ENCODE measurements at regions not wholly inside any gene's neighbourhood (a gene's known extent, or its start where the extent isn't known, plus 50 kb on each side); places are given as distances from the start of the nearest gene placed in this dataset.

GRCh38 chr11:120061036-120061760 lies 76.7 kb downstream of the TRIM29 start:
- DNase-seq = no peak

GRCh38 chr11:120060512-120060911 lies 77.4 kb downstream of the TRIM29 start:
- DNase-seq = no peak

DNA sequence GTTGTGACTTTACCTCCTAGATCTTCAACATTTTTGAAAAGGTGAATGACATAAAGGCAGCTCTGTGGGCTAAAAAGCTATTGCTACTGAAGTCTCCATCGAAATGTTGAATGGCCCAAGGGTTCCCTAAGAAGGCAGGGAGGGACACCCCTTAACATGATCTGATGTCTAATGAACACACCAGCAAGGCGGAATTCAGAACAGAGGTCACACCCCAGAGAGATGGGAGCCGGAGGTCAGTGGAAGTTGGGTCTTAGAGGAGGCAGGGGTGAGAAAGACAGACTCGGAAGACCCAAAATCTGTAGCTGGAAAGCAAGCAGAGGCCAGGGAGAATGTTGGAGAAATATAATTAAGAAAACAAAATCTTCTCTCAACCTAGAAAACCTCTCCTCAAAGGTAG lies 79.0 kb downstream of the TRIM29 start:
- DNase-seq = no peak

GRCh38 chr11:120057595-120058581 lies 80.0 kb downstream of the TRIM29 start:
- peak; percentile 31 for DNase-seq

GRCh38 chr11:120057028-120057330 lies 80.9 kb downstream of the TRIM29 start:
- DNase-seq = no peak

DNA sequence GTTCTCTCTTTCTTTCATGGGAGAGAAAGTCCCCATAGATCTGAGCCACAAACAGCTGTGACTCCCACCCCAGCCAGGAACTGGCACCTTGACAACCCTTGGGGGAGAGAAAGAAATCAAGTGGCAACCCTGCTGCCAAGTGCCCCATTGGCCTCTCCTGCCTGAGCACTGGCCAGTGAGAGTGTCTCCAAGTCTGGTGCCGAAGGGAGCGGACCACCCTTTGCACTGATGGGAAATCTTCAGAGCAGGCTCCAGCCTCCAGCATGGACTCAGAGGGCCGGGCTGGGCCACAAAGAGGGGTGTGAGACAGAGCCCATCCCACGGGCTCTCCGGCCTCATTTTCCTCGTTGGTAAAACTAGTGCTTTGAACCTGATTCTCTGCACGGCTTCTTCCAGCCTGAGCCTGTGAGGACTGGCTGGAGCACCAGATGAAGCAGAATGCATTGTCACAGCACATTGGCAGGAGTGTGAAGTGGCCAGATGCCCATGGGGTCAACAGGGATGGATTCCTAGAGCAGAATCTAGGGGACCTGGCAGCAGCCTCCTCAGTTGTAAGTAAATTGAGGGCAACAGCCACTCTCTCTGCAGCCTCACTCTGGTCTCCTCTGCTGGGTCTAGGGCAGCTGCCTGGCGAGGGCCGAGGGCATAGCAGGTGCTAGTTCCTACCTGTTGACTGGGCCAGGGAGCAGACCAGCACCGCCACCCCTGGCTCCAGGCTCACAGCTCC lies 81.4 kb downstream of the TRIM29 start:
- no peak for DNase-seq

- no peak for DNase-seq
Observed at GRCh38 chr11:120055646-120056045, 82.3 kb downstream of the TRIM29 start.

GRCh38 chr11:120054753-120055045 lies 83.2 kb downstream of the TRIM29 start:
- DNase-seq = no peak

GRCh38 chr11:120054016-120054752 lies 83.7 kb downstream of the TRIM29 start:
- DNase-seq = no peak

DNA sequence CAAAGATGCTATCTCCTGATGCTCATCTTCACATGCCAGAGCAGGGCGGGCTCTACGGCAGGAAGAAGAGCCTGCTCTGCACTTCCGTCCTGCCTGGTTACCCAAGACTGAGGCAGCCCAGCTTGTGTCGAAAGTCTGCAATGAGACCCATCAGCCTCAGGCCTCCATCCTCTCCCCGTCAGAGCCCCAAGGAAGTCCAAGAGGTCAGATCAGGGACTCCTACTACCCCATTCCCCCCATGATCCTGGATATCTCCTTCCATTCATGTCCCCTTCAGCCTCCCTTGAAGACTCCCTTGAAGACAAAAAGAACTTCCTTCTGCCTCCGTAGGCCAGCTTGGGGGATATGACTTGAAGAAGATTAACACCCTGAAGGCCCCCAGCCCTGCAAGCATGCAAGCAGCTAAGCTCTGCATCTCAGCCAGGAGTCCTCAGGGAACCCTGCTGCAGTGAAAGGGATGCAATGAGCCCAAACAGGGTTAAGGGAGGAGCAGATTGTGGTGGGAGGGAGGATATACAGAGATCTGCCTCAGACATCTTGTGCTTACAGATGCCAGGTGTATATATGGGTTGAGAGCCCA lies 85.6 kb downstream of the TRIM29 start:
- no peak for DNase-seq

DNA sequence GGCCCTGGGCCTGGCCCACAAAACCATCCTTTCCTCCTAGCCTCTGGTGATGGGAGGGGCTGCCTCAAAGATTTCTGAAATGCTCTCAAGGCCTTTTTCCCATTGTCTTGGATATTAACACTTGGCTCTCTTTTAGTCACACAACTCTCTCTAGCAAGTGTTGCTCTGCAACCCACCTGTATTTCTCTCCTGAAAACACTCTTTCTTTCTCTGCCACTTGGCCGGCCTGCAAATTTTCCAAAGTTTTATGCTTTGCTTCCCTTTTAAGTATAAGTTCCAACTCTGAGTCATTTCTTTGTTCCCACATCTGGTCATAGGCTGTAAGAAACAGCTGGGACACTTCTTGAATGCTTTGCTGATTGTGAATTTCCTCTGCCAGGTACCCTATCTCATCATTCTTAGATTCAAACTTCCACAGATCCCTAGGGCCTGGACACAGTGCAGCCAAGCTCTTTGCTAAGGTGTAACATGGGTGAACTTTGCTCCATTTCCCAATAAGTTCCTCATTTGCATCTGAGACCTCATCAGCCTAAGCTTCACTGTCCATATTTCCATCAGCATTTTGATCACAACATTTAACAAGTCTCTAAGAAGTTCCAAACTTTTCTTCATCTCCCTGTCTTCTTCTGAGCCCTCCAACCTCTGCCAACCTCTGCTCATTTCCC lies 93.8 kb downstream of the TRIM29 start:
- DNase-seq = no peak

DNA sequence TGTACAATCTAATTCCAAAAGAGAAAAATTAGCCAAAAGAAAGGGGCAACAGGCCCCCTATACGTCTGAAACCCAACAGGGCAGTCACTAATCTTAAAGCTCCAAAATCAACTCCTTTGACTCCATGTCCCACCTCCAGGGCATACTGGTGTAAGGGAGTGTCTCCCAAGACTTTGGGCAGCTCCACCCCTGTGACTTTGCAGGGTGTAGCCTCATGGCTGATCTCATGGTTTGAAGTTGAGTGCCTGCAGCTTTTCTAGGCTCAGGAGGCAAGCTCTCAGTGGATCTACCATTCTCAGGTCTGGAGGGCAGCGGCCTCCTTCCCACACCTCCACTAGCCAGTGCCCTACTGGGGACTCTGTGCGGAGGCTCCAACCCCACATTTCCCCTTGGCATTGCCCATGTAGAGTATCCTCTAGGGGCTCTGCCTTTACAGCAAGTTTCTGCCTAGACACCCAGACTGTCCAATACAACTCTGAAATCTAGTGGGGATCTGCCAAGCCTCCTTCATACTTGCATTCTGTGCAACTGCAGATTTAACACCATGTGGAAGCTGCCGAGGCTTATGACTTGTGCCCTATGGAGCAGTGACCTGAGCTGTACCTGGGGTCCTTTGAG lies 94.5 kb downstream of the TRIM29 start:
- DNase-seq = no peak

- DNase-seq = no peak
Observed at GRCh38 chr11:120041625-120042024, 96.3 kb downstream of the TRIM29 start.

DNA sequence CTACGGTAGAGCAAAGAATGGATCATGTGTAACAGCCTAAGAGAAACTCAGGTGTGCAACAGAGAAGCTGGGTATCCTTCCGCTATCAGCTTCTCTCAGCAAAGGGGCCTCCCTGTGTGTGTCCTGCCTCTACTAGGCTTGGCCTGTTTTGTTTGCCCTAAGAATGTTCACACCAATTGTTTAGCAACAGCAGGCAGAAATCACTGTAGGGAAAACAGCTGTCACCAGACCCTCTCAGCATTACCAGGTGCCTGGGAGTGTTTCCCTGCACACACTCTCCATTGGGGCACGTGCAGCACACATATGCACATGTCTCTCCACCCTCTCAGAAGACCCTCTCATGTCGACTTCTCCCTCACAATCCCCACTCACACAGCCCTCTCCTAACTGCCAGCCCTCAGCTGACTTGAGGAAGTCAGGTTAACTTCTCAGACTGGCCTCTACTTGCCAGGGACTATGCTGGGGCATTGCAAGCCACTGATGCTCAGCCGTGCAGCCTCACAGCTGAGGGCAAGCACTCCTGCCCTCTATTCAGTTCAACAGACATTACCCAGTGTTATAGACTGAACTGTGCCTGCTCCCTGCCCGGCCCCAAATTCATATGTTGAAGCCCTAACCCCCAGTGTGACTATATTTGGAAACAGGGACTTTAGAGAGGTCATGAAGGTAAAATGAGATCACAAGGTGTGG lies 97.6 kb downstream of the TRIM29 start:
- DNase-seq = no peak

DNA sequence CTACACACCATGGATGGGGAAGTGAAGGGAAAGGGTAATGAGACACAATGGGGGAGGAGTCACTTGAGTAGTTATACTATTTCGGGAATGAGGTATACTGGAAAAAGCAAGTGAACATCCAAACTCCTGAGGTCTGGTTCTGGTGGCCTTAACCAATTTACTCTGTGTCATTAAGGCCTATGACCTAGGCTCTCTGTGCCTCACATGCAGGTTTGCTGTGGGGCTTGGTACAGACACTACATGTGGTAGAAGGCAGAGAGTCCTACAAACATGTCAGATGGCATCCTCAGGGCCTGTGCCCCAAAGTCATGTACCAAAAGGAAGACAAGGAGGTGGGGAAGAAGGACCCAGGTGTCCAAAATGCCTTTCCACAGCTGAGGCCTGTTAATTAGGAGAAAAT lies 98.9 kb downstream of the TRIM29 start:
- no peak for DNase-seq

GRCh38 chr11:120037111-120037510 lies 100.8 kb downstream of the TRIM29 start:
- DNase-seq = no peak

GRCh38 chr11:120035756-120036155 lies 102.2 kb downstream of the TRIM29 start:
- DNase-seq = no peak

- no peak for DNase-seq
Observed at GRCh38 chr11:120034881-120035630, 102.9 kb downstream of the TRIM29 start.

GRCh38 chr11:120034176-120034875 lies 103.6 kb downstream of the TRIM29 start:
- no peak for DNase-seq
